Mucosa of gallbladder (tissue), 1 donor: ENCODE measurements at regions not wholly inside any gene's neighbourhood (a gene's known extent, or its start where the extent isn't known, plus 50 kb on each side); places are given as distances from the start of the nearest gene placed in this dataset.
A peak's percentile ranks its signal among the peaks of the same experiment; 100 is the strongest.

Experiments used
- DNase-seq: peaks from one replicate; pipeline ENCODE4 v3.0.0-alpha.2; 2020; ENCODE audit warnings: low spot score
- donor health status: DM: no; HTN: no; CAD: no.

DNA sequence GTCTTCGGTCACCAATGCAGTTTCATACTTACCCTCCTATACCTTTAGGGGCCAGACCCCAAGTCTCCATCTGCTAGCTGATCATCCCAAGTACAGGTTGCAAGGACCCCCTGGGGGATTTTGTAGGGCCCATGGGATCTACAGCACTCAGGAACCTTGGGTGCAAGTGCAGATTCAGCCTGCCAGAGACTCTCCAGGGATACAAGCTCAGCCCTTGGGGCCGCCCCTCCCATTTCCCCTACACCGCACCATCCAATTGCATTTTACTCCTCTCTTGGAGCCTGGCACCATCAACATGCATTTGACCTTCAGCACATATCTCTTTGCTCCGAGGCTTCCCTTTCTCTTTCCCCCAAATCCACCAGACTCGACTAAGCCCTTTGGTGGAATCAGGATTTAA lies 154.7 kb upstream of the ZNF536 start:
- no peak for DNase-seq

DNA sequence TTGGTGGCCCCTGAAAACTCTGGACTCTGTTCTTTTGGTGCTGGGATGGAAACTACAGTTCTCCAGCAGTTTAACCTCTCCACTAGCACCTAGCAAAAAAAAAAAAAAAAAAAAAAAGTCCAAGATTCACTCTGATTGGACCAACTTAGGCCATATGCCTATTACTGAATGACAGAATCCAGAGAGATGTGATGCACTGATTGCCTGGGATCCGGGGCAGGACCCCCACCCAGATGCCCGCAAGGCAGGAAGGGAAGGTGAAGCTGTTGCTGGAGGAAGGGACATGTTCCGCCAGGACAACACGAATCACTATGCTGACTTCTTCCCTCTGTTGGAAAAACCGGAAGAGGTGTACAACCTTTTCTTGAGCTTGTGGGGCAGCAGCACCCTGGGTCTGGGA lies 152.5 kb upstream of the ZNF536 start:
- no peak for DNase-seq

- no peak for DNase-seq
These were observed 151.0 kb upstream of the ZNF536 start for GRCh38 chr19:30221176-30221575.

GRCh38 chr19:30222428-30222873 lies 149.7 kb upstream of the ZNF536 start:
- DNase-seq = no peak

- DNase-seq = no peak
These were observed 149.0 kb upstream of the ZNF536 start for GRCh38 chr19:30222992-30223865.

DNA sequence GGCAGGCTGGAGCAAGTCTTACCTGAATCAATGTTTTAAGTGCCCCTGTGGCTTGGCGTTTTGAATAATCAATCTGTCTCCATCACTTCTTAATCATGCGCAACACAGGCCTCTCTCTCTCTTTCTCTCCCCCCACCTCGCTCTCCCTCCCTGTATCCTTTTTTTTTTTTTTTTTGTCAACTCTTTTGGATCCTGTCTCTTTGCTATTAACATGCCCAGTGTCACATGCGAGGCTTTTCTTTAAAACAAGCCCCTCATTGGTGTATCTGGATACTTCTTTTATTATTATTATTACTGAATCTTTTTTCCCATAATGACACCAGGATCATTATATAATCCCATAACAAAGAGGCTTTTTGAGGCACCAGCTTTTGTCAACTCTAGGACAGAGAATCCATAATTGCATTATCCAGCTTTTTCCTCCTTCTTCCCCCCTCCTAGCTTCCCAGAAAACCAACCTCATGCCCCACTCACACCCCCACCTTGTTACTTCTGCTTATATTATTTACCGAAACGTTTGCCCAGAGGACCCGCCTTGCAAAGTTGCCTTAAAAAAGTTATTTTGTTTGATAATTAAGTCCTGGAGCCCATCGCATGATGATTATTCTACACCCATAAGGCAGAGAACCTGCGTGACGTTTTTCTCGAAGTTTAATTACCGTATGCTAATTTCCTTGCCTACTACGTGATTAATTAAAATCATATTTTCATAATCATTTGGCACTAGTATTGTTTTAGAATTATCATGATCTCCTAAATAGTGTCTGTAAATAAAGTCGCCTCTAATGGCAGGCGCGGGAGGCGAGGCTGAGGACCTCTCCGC lies 148.1 kb upstream of the ZNF536 start:
- no peak for DNase-seq

- DNase-seq = no peak
These were observed 147.2 kb upstream of the ZNF536 start for GRCh38 chr19:30224689-30225606.

GRCh38 chr19:30225676-30226463 lies 146.3 kb upstream of the ZNF536 start:
- DNase-seq = no peak

GRCh38 chr19:30226464-30227011 lies 145.6 kb upstream of the ZNF536 start:
- DNase-seq = no peak

GRCh38 chr19:30227012-30227621 lies 145.1 kb upstream of the ZNF536 start:
- DNase-seq = no peak

DNA sequence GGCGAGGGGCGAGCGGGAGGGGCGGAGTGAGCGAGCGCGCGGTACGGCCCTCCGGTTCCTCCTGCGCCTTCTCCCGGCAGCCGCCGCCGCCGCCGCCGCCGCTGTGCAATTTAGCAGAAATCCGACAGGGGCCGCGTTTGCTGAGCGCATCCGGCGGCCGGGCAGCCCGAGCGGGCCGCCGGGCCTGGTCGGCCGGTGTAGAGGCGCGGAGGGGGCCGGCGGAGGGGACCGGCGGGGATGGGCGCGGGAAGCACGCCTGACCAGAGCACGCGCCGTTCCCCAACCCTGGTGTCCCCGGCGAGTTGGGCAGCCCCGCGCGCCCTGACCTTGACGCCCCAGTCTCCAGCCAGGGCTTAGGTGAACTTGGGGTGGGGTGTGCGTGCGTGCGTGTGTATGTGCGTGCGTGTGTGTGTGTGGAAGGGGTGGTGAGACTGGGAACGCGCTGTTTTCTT lies 144.5 kb upstream of the ZNF536 start:
- peak; percentile 38 for DNase-seq

GRCh38 chr19:30228113-30228834 lies 143.9 kb upstream of the ZNF536 start:
- DNase-seq = no peak

DNA sequence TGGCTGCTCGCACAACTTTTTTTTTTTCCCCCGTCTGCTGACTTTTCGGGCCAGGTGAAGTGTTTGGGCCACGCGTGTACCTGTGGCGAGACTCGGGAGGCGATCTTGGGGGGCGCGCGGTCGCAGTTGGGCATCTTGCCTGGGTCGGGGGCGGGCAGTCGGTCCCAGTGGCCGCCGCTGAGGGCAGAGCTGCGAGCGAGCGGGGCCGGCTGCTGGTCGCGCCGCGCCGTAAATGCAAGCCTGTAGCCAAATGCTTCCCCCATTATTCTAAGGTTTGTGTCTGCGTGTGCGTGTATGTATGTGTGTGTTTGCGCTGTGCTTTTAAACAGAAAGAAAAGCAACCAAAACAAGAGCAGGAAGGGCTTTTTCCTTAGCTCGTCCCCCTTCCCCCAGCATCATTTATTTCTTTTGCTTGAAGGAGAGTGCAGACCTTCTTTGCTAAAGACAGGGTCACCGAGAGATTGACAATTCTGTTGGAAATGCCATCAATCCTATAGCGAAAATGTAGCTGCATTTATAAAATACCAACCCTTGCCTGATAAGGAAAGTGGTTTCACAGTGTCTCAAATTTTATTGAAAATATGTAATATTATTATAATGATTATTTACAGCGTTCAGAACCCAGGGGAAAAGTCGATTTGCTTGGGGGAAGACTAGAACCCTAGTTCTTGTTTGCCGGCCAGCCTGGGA lies 143.2 kb upstream of the ZNF536 start:
- no peak for DNase-seq

GRCh38 chr19:30229525-30230174 lies 142.5 kb upstream of the ZNF536 start:
- DNase-seq = no peak

DNA sequence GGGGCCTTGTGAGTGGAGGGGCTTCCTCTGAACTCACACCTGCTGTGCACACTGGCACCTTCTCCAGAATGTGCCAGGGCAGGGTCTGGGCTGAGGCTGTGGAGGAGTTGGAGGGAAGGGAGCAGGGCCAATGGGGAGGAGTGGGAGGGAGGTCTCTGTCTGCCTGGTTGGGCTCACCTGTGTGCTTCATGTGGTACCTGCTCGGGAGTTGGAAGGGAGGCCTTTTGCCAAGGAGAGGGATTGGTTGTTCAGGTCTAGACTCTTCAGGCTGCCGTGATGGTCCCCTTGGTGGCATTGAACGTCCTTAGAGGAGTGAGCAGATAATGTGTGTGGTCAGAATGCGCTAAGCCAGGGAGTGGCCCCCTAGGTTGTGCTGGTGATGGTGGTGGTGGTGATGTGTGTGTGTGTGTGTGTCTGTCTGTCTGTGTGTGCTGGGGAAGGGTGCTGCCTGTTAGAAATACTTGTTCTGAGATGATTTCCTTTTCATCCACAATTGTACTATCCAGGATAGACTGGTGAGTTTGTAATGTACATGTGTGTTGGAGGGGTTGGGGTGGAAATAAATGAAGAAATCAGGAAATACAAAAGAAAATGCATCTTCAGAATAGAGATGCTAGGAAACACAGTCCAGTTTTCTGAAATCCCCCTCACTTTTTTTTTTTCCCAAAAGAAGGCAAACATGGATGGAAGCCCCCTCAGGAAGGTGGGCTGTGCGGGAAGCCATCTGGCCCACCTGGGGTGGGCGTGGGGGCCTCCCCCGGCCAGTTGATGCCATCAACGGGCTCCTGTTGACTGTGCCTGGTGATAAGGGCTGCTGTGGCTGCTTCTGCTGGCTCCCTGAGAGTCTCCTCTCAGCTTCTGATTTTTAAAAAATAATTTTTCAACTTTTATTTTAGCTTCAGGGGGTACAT lies 140.5 kb upstream of the ZNF536 start:
- no peak for DNase-seq

DNA sequence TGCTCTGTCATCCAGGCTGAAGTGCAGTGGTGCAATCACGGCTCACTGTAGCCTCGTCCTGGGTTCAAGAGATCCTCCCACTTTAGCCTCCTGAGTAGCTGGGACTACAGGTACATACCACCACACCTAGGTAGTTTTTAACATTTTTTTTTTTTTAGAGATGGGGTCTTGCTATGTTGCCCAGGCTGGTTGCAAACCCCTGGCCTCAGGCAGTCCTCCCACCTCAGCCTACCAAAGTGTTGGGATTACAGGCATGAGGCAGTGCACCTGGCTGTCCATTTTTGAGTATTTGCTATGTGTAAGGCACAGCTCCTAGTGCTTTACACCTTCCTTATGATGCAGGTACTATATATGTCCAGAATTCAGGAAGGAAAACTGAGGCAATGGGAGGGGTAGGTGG lies 138.8 kb upstream of the ZNF536 start:
- DNase-seq = no peak

DNA sequence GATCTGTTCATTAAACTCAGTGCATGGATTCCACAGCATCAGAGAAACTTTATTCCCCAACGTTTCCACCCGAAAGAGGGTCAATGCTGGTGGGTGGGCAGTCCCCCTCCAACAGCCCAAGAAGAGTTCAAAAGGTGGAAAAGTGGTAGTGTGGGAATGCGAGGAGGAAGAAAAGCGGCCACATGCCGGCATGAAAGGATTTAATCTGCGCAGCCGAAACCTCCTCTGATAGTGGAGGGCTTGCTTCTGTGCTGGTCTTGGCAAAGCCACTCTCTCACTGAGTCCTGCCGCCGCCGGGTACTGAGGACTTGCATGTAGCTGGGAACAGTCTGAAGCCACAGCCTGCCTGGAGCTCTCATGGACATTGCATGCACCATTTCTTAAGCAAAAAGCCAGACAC lies 136.2 kb upstream of the ZNF536 start:
- DNase-seq = no peak
